ENCODE measurements at regions not wholly inside any gene's neighbourhood (a gene's known extent, or its start where the extent isn't known, plus 50 kb on each side); places are given as distances from the start of the nearest gene placed in this dataset.

GRCh38 chr2:150974234-150974633 is 287.4 kb downstream of the RBM43 start:
- no peaks in the 10 kb centered on the region for H3K9me3 ChIP-seq (ENCODE audit: control insufficient read depth, low read length)
- no peak overlapping the region for H3K4me3 ChIP-seq (ENCODE audit: low read depth, low read length)
- H3K27ac ChIP-seq, result no peak overlapping the region
- no peaks in the 10 kb centered on the region for H3K79me2 ChIP-seq
- no peaks in the 10 kb centered on the region for H3K27me3 ChIP-seq (ENCODE audit: control insufficient read depth, insufficient read depth, low read length)
- no peaks in the 10 kb centered on the region for H3K4me1 ChIP-seq
- no peaks in the 10 kb centered on the region for H3K36me3 ChIP-seq (ENCODE audit: control insufficient read depth, insufficient read depth, low read length)
- no peak for TF ChIP-seq CTCF (IDR thresholded peaks at IDR 0.05)
- no peak overlapping the region for H3K4me2 ChIP-seq (ENCODE audit: low read length)
- H3K9ac ChIP-seq, result no peak overlapping the region
- no peak overlapping the region for H2AFZ ChIP-seq

GRCh38 chr2:150971910-150972309 is 289.8 kb downstream of the RBM43 start:
- no peak for TF ChIP-seq CTCF (IDR thresholded peaks at IDR 0.05)

DNA sequence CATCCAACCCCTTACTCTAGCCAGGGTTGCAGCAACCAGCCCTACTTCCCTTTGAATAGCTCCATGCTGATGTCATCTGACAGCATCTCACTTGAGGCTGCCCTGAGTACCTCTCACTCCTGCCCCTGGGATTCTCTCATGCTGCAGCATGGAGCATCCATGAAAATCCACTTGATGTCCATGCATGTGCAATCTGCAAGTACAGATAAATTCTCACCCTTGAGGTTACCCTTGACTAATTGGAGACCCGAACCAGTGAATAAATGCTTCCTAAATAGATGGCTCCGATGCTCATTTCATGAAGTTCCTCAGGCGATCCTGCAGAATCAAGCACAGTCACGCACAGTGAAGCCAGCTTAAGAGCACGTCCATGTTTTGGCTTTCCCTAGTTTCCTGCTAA is 298.3 kb downstream of the RBM43 start:
- no peaks in the 10 kb centered on the region for H3K27me3 ChIP-seq (ENCODE audit: control insufficient read depth, insufficient read depth, low read length)

More at GRCh38 chr2:150971910-150972309, 289.8 kb downstream of the RBM43 start:
- Histone ChIP-seq H3K27me3 (ENCODE audit: control insufficient read depth, insufficient read depth, low read length) (no peaks in the 10 kb centered on the region), H3K4me2 (ENCODE audit: low read length) (no peak overlapping the region), H3K4me1 (no peaks in the 10 kb centered on the region), H3K79me2 (no peaks in the 10 kb centered on the region), H3K9me3 (ENCODE audit: control insufficient read depth, low read length) (no peaks in the 10 kb centered on the region), H3K27ac (no peak overlapping the region), H2AFZ (no peak overlapping the region), H3K36me3 (ENCODE audit: control insufficient read depth, insufficient read depth, low read length) (no peaks in the 10 kb centered on the region), H3K4me3 (ENCODE audit: low read depth, low read length) (no peak overlapping the region), H3K9ac (no peak overlapping the region)

GRCh38 chr2:150955231-150955630 is 306.4 kb downstream of the RBM43 start:
- H3K4me2 ChIP-seq (ENCODE audit: low read length), result no peak overlapping the region
- H3K9ac ChIP-seq, result no peak overlapping the region
- H2AFZ ChIP-seq, result no peak overlapping the region
- no peaks in the 10 kb centered on the region for H3K4me1 ChIP-seq
- TF ChIP-seq CTCF (IDR thresholded peaks at IDR 0.05), result no peak
- H3K36me3 ChIP-seq (ENCODE audit: control insufficient read depth, insufficient read depth, low read length), result no peaks in the 10 kb centered on the region
- H3K27ac ChIP-seq, result no peak overlapping the region
- no peaks in the 10 kb centered on the region for H3K27me3 ChIP-seq (ENCODE audit: control insufficient read depth, insufficient read depth, low read length)
- no peaks in the 10 kb centered on the region for H3K79me2 ChIP-seq
- H3K4me3 ChIP-seq (ENCODE audit: low read depth, low read length), result no peak overlapping the region
- H3K9me3 ChIP-seq (ENCODE audit: control insufficient read depth, low read length), result no peaks in the 10 kb centered on the region

More for the DNA sequence above, 298.3 kb downstream of the RBM43 start:
- Histone ChIP-seq H3K4me2 (ENCODE audit: low read length) (no peak overlapping the region), H2AFZ (no peak overlapping the region), H3K4me3 (ENCODE audit: low read depth, low read length) (no peak overlapping the region), H3K9ac (no peak overlapping the region), H3K79me2 (no peaks in the 10 kb centered on the region), H3K4me1 (no peaks in the 10 kb centered on the region), H3K9me3 (ENCODE audit: control insufficient read depth, low read length) (no peaks in the 10 kb centered on the region), H3K36me3 (ENCODE audit: control insufficient read depth, insufficient read depth, low read length) (no peaks in the 10 kb centered on the region), H3K27ac (no peak overlapping the region)
- no peak for TF ChIP-seq CTCF (IDR thresholded peaks at IDR 0.05)

- H3K27me3 ChIP-seq (ENCODE audit: control insufficient read depth, insufficient read depth, low read length), result no peaks in the 10 kb centered on the region
- no peaks in the 10 kb centered on the region for H3K36me3 ChIP-seq (ENCODE audit: control insufficient read depth, insufficient read depth, low read length)
- H3K27ac ChIP-seq, result no peak overlapping the region
- no peaks in the 10 kb centered on the region for H3K79me2 ChIP-seq
- no peak overlapping the region for H2AFZ ChIP-seq
- no peaks in the 10 kb centered on the region for H3K9me3 ChIP-seq (ENCODE audit: control insufficient read depth, low read length)
- no peak overlapping the region for H3K4me3 ChIP-seq (ENCODE audit: low read depth, low read length)
- no peak for TF ChIP-seq CTCF (IDR thresholded peaks at IDR 0.05)
- no peaks in the 10 kb centered on the region for H3K4me1 ChIP-seq
- no peak overlapping the region for H3K4me2 ChIP-seq (ENCODE audit: low read length)
- H3K9ac ChIP-seq, result no peak overlapping the region
These were observed 314.8 kb downstream of the RBM43 start for GRCh38 chr2:150946831-150947230.
